ENCODE measurements at regions not wholly inside any gene's neighbourhood (a gene's known extent, or its start where the extent isn't known, plus 50 kb on each side); places are given as distances from the start of the nearest gene placed in this dataset.

DNA sequence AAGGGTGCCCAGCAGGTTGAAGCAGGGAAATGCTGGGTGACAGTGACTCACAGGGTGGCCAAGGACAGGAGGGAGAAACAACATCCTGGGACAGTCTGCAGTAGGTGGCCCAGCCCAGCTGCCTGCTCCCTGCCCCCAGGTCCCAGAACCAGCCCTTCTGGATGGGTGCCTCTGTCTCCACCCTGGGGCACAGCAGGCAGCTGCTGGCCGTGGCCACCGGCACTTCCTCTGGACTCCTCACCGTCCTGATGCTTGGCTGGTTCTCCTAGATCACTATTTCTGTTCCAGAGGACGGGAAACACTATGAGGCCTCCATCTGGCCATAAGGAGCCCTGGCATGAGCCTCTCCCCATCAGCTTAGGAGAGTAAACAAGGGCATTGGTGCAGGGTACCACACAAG is 258.9 kb downstream of the XXYLT1 start:
- intact Hi-C loops (cut with micrococcal nuclease; ENCODE audit: unreplicated experiment): loop anchor here (1.0 kb wide), 1 partner anchor 330 kb away; no protein-coding TSS in a partner anchor
- H3K36me3 ChIP-seq (ENCODE audit: low read depth): no peaks in the 10 kb centered on the region
- H2AFZ ChIP-seq: no peak overlapping the region
- peak; percentile 73 to 83 for DNase-seq
- peaks cover 17% of the 10 kb centered on the region for H3F3A ChIP-seq (ENCODE audit: insufficient read depth, low read depth)
- no peaks in the 10 kb centered on the region for H3K9me2 ChIP-seq (ENCODE audit: insufficient read depth)
- H3K4me3 ChIP-seq: no peak overlapping the region
- no peaks in the 10 kb centered on the region for H3K79me2 ChIP-seq (ENCODE audit: low read depth)
- H3K9me3 ChIP-seq (ENCODE audit: insufficient read depth, low read depth): no peaks in the 10 kb centered on the region
- H3K27ac ChIP-seq: 0 out of 2 replicates have a peak overlapping the region, but pooled peaks have one; percentile 8
- CTCF ChIA-PET: no interaction called here
- POLR2A ChIA-PET (ENCODE audit: unreplicated experiment): interaction anchor here (0.6 to 0.7 kb wide), 2 partner anchors 195 to 655 kb away, joined by 4 read pairs; no protein-coding TSS in a partner anchor
- no peaks in the 10 kb centered on the region for H3K27me3 ChIP-seq (ENCODE audit: insufficient read depth, low read depth)
- peaks cover 49% of the 10 kb centered on the region for H3K4me1 ChIP-seq (replicated peaks; ENCODE audit: insufficient read depth)
- H3K4me2 ChIP-seq: peak overlapping the region; percentile 24
- TF ChIP-seq CTCF (conservative IDR thresholded peaks at IDR 0.05) (no peak), EZH2 (IDR thresholded peaks at IDR 0.05; ENCODE audit: low read depth) (no peak)
- no peaks in the 10 kb centered on the region for H4K20me1 ChIP-seq (ENCODE audit: insufficient read depth)
- BruUV-seq (replicated peaks): no TSS peak

DNA sequence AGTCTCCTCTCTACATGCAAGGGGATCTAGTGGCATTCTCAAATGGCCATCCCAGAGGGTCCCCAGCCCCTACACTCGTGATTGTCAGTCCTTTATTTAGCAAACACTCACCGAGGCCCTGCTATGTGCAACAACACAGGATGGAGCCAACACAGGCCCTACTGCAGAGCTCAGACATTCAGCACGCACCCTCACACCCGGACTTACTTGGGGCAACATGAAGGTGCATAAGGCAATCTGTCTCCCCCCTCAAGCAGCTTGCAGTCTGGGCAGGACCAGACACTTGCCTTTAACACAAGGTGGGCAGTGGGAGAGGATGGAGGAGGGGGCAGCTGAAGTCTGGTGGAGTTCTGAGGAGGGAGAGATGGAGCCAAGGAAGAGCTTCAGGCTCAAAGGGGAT is 258.4 kb downstream of the XXYLT1 start:
- BruUV-seq (replicated peaks): no TSS peak
- DNase-seq: no peak
- Histone ChIP-seq H4K20me1 (ENCODE audit: insufficient read depth) (no peaks in the 10 kb centered on the region), H3F3A (ENCODE audit: insufficient read depth, low read depth) (peaks cover 12% of the 10 kb centered on the region), H3K9me3 (ENCODE audit: insufficient read depth, low read depth) (no peaks in the 10 kb centered on the region), H3K79me2 (ENCODE audit: low read depth) (no peaks in the 10 kb centered on the region), H3K4me3 (no peak overlapping the region), H3K4me2 (peak overlapping the region; percentile 24), H3K9me2 (ENCODE audit: insufficient read depth) (no peaks in the 10 kb centered on the region), H3K36me3 (ENCODE audit: low read depth) (no peaks in the 10 kb centered on the region), H3K27me3 (ENCODE audit: insufficient read depth, low read depth) (no peaks in the 10 kb centered on the region), H2AFZ (no peak overlapping the region), H3K27ac (no peak overlapping the region), H3K4me1 (replicated peaks; ENCODE audit: insufficient read depth) (peaks cover 44% of the 10 kb centered on the region)
- ChIA-PET POLR2A (ENCODE audit: unreplicated experiment) (no interaction called here), CTCF (no interaction called here)
- no peak for TF ChIP-seq EZH2 (IDR thresholded peaks at IDR 0.05; ENCODE audit: low read depth)
- TF ChIP-seq CTCF (conservative IDR thresholded peaks at IDR 0.05): no peak
- intact Hi-C loops (cut with micrococcal nuclease; ENCODE audit: unreplicated experiment): loop anchor here (1.0 kb wide), 1 partner anchor 330 kb away; no protein-coding TSS in a partner anchor

DNA sequence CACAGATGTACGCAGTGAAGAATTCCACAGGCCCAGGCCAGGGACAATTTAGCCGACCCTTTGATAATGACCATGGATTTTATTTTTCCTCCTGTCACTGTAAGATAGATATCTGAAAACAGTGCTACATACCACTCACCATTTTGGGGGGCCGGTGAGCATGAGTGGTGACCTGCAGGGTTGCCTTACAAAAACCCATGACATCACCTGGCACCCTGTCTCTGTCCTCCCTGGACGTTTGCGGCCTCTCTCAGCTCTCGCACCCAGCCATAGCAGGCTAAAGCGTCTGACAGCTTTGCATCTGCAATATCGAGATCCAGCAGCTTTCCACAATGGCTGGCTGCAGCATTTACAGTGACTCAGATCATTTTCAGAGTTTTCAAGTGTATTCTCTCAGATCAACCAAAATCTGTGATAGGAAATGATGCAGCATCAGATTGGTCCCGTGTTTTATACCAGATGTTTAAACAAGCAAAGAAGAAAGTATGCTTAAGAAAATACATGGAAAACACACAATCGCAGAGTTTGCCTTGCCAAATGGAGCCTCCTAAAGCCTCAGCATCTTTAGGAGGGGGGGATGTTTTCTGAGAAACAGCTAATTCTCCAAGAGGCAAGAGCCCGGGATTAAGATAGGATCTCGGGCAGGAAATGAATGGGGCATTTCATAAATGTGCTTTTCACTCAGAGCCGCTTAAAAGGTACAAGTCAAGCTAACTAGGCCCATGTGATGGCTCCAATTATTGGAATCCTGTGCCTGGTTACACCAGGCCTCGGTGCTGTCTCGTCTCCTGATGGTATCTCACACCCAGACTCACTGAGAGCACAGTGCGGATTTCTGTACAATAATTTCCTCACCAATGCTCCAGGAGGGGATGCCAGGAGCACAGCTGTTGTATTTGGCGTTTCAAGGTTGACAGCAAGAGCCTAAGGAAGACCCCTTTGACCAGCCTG is 257.3 kb downstream of the XXYLT1 start:
- H3K27me3 ChIP-seq (ENCODE audit: insufficient read depth, low read depth): no peaks in the 10 kb centered on the region
- ChIA-PET CTCF (no interaction called here), POLR2A (ENCODE audit: unreplicated experiment) (interaction anchor here (0.7 kb wide), 1 partner anchor 60 kb away, joined by 3 read pairs; no protein-coding TSS in a partner anchor)
- H2AFZ ChIP-seq: no peak overlapping the region
- no peak overlapping the region for H3K4me2 ChIP-seq
- H3K4me3 ChIP-seq: no peak overlapping the region
- TF ChIP-seq CTCF (conservative IDR thresholded peaks at IDR 0.05): no peak
- TF ChIP-seq EZH2 (IDR thresholded peaks at IDR 0.05; ENCODE audit: low read depth): no peak
- H3K27ac ChIP-seq: no peak overlapping the region
- H3K36me3 ChIP-seq (ENCODE audit: low read depth): no peaks in the 10 kb centered on the region
- no peaks in the 10 kb centered on the region for H3K79me2 ChIP-seq (ENCODE audit: low read depth)
- H4K20me1 ChIP-seq (ENCODE audit: insufficient read depth): no peaks in the 10 kb centered on the region
- intact Hi-C loops (cut with micrococcal nuclease; ENCODE audit: unreplicated experiment): no loop called here
- no peaks in the 10 kb centered on the region for H3K9me3 ChIP-seq (ENCODE audit: insufficient read depth, low read depth)
- no TSS peak for BruUV-seq (replicated peaks)
- H3K9me2 ChIP-seq (ENCODE audit: insufficient read depth): no peaks in the 10 kb centered on the region
- no peak for DNase-seq
- H3K4me1 ChIP-seq (replicated peaks; ENCODE audit: insufficient read depth): peaks cover 36% of the 10 kb centered on the region
- H3F3A ChIP-seq (ENCODE audit: insufficient read depth, low read depth): peaks cover 8% of the 10 kb centered on the region
